Hepatocyte (in vitro differentiated cells): ENCODE measurements at regions not wholly inside any gene's neighbourhood (a gene's known extent, or its start where the extent isn't known, plus 50 kb on each side); places are given as distances from the start of the nearest gene placed in this dataset.

Experiments
- EZH2 ChIP-seq: fragments of 200-600 bp; sonication (generic); IDR thresholded peaks from 2 replicates; pipeline ENCODE4 v1.6.1; 2016; ENCODE audit warnings: antibody characterized with exemption, mild to moderate bottlenecking, borderline replicate concordance
- TF ChIP-seq, protein P1 (sequence below): fragments of 200-600 bp; sonication (generic); IDR thresholded peaks from 2 replicates; pipeline ENCODE4 v1.5.1; 2016; ENCODE audit warnings: antibody characterized with exemption, mild to moderate bottlenecking; ENCODE audit not compliant: poor library complexity

DNA sequence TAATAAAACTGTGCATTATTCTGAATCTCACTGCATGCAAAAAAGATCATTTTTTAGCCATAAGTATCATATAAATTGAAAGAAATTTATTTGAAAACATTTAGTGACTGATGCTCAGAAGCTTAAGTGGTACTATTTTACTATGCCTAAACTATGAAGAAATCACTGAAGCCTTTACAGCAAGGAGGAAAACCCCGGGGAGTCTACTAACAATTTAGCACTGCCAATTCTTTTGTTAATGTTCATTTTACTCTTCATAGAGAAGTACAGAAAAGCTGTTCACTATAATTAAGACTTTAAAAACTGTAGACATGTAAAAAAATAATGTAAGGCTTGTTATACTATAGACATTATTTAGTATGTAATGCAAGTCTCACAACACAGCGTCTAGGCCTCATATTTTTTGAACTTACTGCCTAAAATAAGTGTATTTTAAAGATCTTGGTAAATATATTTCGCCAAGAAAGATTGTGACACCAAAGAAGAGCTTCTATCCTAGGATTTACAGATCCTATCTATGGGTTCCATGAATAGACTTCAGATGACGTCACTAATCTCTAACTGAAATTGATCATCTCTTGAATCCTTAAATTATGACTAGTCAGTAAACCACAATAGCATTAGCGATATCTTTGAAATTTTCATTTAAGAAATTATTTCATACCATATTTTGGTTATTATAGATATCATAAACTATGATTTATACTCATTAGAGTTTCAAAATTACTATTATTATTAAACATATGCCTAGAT lies 602.5 kb downstream of the TMA16 start:
- TF ChIP-seq, protein P1, sequence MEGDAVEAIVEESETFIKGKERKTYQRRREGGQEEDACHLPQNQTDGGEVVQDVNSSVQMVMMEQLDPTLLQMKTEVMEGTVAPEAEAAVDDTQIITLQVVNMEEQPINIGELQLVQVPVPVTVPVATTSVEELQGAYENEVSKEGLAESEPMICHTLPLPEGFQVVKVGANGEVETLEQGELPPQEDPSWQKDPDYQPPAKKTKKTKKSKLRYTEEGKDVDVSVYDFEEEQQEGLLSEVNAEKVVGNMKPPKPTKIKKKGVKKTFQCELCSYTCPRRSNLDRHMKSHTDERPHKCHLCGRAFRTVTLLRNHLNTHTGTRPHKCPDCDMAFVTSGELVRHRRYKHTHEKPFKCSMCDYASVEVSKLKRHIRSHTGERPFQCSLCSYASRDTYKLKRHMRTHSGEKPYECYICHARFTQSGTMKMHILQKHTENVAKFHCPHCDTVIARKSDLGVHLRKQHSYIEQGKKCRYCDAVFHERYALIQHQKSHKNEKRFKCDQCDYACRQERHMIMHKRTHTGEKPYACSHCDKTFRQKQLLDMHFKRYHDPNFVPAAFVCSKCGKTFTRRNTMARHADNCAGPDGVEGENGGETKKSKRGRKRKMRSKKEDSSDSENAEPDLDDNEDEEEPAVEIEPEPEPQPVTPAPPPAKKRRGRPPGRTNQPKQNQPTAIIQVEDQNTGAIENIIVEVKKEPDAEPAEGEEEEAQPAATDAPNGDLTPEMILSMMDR: no peak
- no peak for TF ChIP-seq EZH2
